SK-N-SH (cell line): ENCODE measurements at regions not wholly inside any gene's neighbourhood (a gene's known extent, or its start where the extent isn't known, plus 50 kb on each side); places are given as distances from the start of the nearest gene placed in this dataset.

Experiments used
- CTCF ChIA-PET: fragments of 300-600, 350-600 bp; formaldehyde crosslinking; extraction: SDS; loops from one replicate; lab custom pipeline; 2021; lab: Yijun Ruan, JAX
- POLR2A ChIA-PET: fragments of 350-600 bp; sonication (Branson Sonifier 250); formaldehyde crosslinking; extraction: SDS; loops from one replicate; lab custom pipeline; 2020; ENCODE audit warnings: antibody characterized with exemption, inconsistent platforms; lab: Yijun Ruan, JAX
- DNase-seq: peaks from one replicate; pipeline ENCODE4 v3.0.0; 2012
- H2AFZ ChIP-seq: fragments of 200-600 bp; sonication (generic); 2 replicates; pipeline ENCODE4 v1.8.1; 2016; ENCODE audit warnings: antibody characterized with exemption, mild to moderate bottlenecking, low read depth
- H3F3A ChIP-seq: fragments of 200-600 bp; sonication (generic); replicated peaks from 2 replicates; pipeline ENCODE3; 2016; ENCODE audit warnings: antibody characterized with exemption, mild to moderate bottlenecking; ENCODE audit not compliant: insufficient read depth
- H3K27ac ChIP-seq, 2 experiments: fragments of 200-500 bp in 1 of 2; fragments of 200-600 bp in 1 of 2; sonication (Bioruptor generic) in 1 of 2; sonication (generic), shearing (Covaris generic) in 1 of 2; 2 replicates each; pipeline versions ENCODE4 v1.5.1 to v1.6.1; 2014 to 2016; ENCODE audit warnings: low read depth in 2 of 2, inconsistent platforms in 1 of 2, low read length in 1 of 2, mild to moderate bottlenecking in 1 of 2, mixed read lengths in 1 of 2
- H3K27me3 ChIP-seq: fragments of 200-600 bp; sonication (generic), shearing (Covaris generic); 2 replicates; pipeline ENCODE4 v1.6.1; 2016; ENCODE audit warnings: mixed run types; ENCODE audit not compliant: insufficient read depth
- H3K36me3 ChIP-seq, 2 experiments: fragments of 200-500 bp in 1 of 2; fragments of 200-600 bp in 1 of 2; sonication (Bioruptor generic) in 1 of 2; sonication (generic) in 1 of 2; replicated peaks in 1 of 2; 2 replicates each; pipeline versions ENCODE3 to v1.5.1; 2014 to 2016; ENCODE audit warnings: low read length in 1 of 2, mild to moderate bottlenecking in 1 of 2; ENCODE audit not compliant: insufficient read depth in 2 of 2, control insufficient read depth in 1 of 2
- H3K4me1 ChIP-seq, 2 experiments: fragments of 200-500 bp in 1 of 2; fragments of 200-600 bp in 1 of 2; sonication (Bioruptor generic) in 1 of 2; sonication (generic), shearing (Covaris generic) in 1 of 2; 2 replicates each; pipeline versions ENCODE4 v1.5.1 to v1.6.1; 2014 to 2016; ENCODE audit warnings: low read depth in 1 of 2, low read length in 1 of 2, mixed run types in 1 of 2; ENCODE audit not compliant: insufficient read depth in 2 of 2, control insufficient read depth in 1 of 2
- H3K4me2 ChIP-seq: fragments of 200-600 bp; sonication (generic), shearing (Covaris generic); 2 replicates; pipeline ENCODE4 v1.6.1; 2017; ENCODE audit warnings: mixed run types
- H3K4me3 ChIP-seq, 2 experiments: fragments of 200-500 bp in 1 of 2; fragments of 200-600 bp in 1 of 2; sonication (Bioruptor generic) in 1 of 2; sonication (generic), shearing (Covaris generic) in 1 of 2; 2 replicates each; pipeline versions ENCODE4 v1.5.1 to v1.8.1; 2014 to 2016; ENCODE audit warnings: low read depth in 2 of 2, inconsistent platforms in 1 of 2, low read length in 1 of 2, mild to moderate bottlenecking in 1 of 2, mixed read lengths in 1 of 2, moderate library complexity in 1 of 2
- H3K79me2 ChIP-seq: fragments of 200-600 bp; sonication (generic); 2 replicates; pipeline ENCODE4 v1.8.1; 2017; ENCODE audit warnings: mild to moderate bottlenecking; ENCODE audit not compliant: insufficient read depth
- H3K9ac ChIP-seq: fragments of 200-600 bp; sonication (generic); 2 replicates; pipeline ENCODE4 v1.6.1; 2017; ENCODE audit warnings: mixed run types
- H3K9me2 ChIP-seq: fragments of 200-600 bp; sonication (generic); 2 replicates; pipeline ENCODE4 v1.6.1; 2017; ENCODE audit warnings: mixed run types
- H3K9me3 ChIP-seq: fragments of 200-600 bp; sonication (generic); 2 replicates; pipeline ENCODE4 v1.6.1; 2017; ENCODE audit warnings: mixed run types, mild to moderate bottlenecking, moderate library complexity
- H4K20me1 ChIP-seq: fragments of 200-600 bp; sonication (generic); 2 replicates; pipeline ENCODE4 v1.6.1; 2017; ENCODE audit warnings: mild to moderate bottlenecking, mixed run types; ENCODE audit not compliant: insufficient read depth
- CTCF ChIP-seq: fragments of 200-600 bp; sonication (generic); IDR thresholded peaks from 2 replicates; pipeline ENCODE4 v1.6.1; 2017; ENCODE audit warnings: antibody characterized with exemption, mild to moderate bottlenecking, moderate library complexity
- EP300 ChIP-seq, 2 experiments: IDR thresholded peaks; 2 replicates each; pipeline versions ENCODE4 v1.4.0 to v1.6.1; 2012; ENCODE audit warnings: borderline replicate concordance in 1 of 2, low read depth in 1 of 2, low read length in 1 of 2
- FOXJ3 ChIP-seq: sonication (generic); formaldehyde crosslinking; IDR thresholded peaks from 2 replicates; pipeline ENCODE4 v1.5.1; 2020; ENCODE audit warnings: mild to moderate bottlenecking, missing genetic modification reagents
- GABPA ChIP-seq: IDR thresholded peaks from 2 replicates; pipeline ENCODE4 v1.4.0; 2012; ENCODE audit warnings: low read depth, mild to moderate bottlenecking
- JUND ChIP-seq: IDR thresholded peaks from 2 replicates; pipeline ENCODE4 v1.4.0; 2012
- MAX ChIP-seq: IDR thresholded peaks from 2 replicates; pipeline ENCODE4 v1.4.0; 2012; ENCODE audit warnings: low read depth
- MXI1 ChIP-seq: IDR thresholded peaks from 2 replicates; pipeline ENCODE4 v1.6.1; 2012; ENCODE audit warnings: mild to moderate bottlenecking, low read depth, low read length, improper control_type of control experiment
- NFIC ChIP-seq: IDR thresholded peaks from 2 replicates; pipeline ENCODE4 v1.4.0; 2012; ENCODE audit warnings: borderline replicate concordance
- NRF1 ChIP-seq: IDR thresholded peaks from 2 replicates; pipeline ENCODE4 v1.6.1; 2012; ENCODE audit warnings: low read depth, mild to moderate bottlenecking, low read length
- RAD21 ChIP-seq: IDR thresholded peaks from 2 replicates; pipeline ENCODE4 v1.6.1; 2012; ENCODE audit warnings: mild to moderate bottlenecking, low read length
- RCOR1 ChIP-seq: fragments of 150-350 bp; IDR thresholded peaks from 2 replicates; pipeline ENCODE4 v1.6.1; 2017; ENCODE audit warnings: antibody characterized with exemption, low read length
- RXRA ChIP-seq: IDR thresholded peaks from 2 replicates; pipeline ENCODE4 v1.4.0; 2012; ENCODE audit warnings: low read depth, mild to moderate bottlenecking, borderline replicate concordance
- TAF1 ChIP-seq: IDR thresholded peaks from 2 replicates; pipeline ENCODE4 v1.6.1; 2012; ENCODE audit warnings: low read depth, mild to moderate bottlenecking, low read length, moderate library complexity, borderline replicate concordance
- TCF12 ChIP-seq: IDR thresholded peaks from 2 replicates; pipeline ENCODE4 v1.4.0; 2012
- USF2 ChIP-seq: fragments of 150-350 bp; IDR thresholded peaks from 2 replicates; pipeline ENCODE4 v1.6.1; 2017; ENCODE audit warnings: antibody characterized with exemption, low read length, low read depth, borderline replicate concordance
- YY1 ChIP-seq: IDR thresholded peaks from 2 replicates; pipeline ENCODE4 v1.4.0; 2012; ENCODE audit warnings: low read depth, mild to moderate bottlenecking
- WGBS: methylation state at CpG from one replicate; pipeline ENCODE4 v1.1.6; 2017; ENCODE audit warnings: low lambda C conversion rate; 5-methylcytosine and 5-hydroxymethylcytosine counted together
- TF ChIP-seq, protein P1 (sequence below): IDR thresholded peaks from 2 replicates; pipeline ENCODE4 v1.4.0; 2012; ENCODE audit warnings: low read depth, borderline replicate concordance
- TF ChIP-seq, protein P2 (sequence below): IDR thresholded peaks from 2 replicates; pipeline ENCODE4; 2012
- TF ChIP-seq, protein P3 (sequence below): IDR thresholded peaks from 2 replicates; pipeline ENCODE4 v1.4.0; 2012; ENCODE audit warnings: low read depth, borderline replicate concordance

DNA sequence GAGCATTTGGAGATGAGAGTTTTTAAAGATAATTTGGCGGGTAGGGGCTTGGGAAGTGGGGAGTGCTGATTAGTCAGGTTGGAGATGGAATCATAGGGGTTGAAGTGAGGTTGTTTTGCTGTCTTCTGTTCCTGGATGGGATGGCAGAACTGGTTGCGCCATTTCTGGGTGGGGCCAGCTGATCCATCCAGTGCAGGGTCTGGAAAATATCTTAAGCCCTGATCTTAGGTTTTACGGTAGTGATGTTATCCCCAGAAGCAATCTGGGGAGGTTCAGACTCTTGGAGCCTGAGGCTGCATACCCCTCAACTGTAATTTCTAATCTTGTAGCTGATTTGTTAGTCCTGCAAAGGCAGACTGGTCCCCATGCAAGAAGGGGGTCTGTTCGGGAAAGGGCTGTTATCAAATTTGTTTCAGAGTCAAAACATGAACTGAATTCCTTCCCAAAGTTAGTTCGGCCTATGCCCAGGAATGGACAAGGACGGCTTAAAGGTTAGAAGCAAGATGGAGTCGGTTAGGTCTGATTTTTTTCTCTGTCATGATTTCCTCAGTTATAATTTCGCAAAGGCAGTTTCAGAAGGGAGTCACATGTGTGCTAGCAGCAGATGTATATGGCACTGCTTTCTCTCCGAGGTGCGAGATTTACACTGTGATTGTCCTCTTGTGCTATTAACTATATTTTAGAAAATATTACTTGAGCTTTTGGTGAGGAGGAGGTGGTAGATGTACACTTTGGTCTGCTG, 540.4 kb downstream of the EDEM1 start:
- Histone ChIP-seq H3K9me2 (no peaks in the 10 kb centered on the region), H3K4me1 (no peaks in the 10 kb centered on the region), H4K20me1 (no peaks in the 10 kb centered on the region), H3K79me2 (no peaks in the 10 kb centered on the region), H3K9ac (no peak overlapping the region), H3K9me3 (no peaks in the 10 kb centered on the region), H3K27me3 (no peaks in the 10 kb centered on the region), H3F3A (no peaks in the 10 kb centered on the region), H3K4me3 (no peak overlapping the region), H3K27ac (no peak overlapping the region), H3K36me3 (no peaks in the 10 kb centered on the region), H2AFZ (no peak overlapping the region), H3K4me2 (no peak overlapping the region)
- 5% methylated on average over 10 of the region's 10 CpGs for WGBS
- CTCF ChIA-PET: no interaction called here
- no peak for DNase-seq
- POLR2A ChIA-PET: no interaction called here
- TF ChIP-seq USF2 (no peak), FOXJ3 (CRISPR knock-in tag) (no peak), EP300 (IDR thresholded peaks at IDR 0.05; ENCODE audit: borderline replicate concordance in 1 of 2, low read depth in 1 of 2, low read length in 1 of 2) (no peak), RXRA (no peak), NRF1 (no peak), CTCF (no peak), RCOR1 (no peak), YY1 (no peak), TCF12 (no peak), RAD21 (no peak), TAF1 (no peak), JUND (no peak), MXI1 (no peak), MAX (no peak), GABPA (no peak), NFIC (no peak)
- TF ChIP-seq, protein P1, sequence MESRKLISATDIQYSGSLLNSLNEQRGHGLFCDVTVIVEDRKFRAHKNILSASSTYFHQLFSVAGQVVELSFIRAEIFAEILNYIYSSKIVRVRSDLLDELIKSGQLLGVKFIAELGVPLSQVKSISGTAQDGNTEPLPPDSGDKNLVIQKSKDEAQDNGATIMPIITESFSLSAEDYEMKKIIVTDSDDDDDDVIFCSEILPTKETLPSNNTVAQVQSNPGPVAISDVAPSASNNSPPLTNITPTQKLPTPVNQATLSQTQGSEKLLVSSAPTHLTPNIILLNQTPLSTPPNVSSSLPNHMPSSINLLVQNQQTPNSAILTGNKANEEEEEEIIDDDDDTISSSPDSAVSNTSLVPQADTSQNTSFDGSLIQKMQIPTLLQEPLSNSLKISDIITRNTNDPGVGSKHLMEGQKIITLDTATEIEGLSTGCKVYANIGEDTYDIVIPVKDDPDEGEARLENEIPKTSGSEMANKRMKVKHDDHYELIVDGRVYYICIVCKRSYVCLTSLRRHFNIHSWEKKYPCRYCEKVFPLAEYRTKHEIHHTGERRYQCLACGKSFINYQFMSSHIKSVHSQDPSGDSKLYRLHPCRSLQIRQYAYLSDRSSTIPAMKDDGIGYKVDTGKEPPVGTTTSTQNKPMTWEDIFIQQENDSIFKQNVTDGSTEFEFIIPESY: no peak
- TF ChIP-seq, protein P2, sequence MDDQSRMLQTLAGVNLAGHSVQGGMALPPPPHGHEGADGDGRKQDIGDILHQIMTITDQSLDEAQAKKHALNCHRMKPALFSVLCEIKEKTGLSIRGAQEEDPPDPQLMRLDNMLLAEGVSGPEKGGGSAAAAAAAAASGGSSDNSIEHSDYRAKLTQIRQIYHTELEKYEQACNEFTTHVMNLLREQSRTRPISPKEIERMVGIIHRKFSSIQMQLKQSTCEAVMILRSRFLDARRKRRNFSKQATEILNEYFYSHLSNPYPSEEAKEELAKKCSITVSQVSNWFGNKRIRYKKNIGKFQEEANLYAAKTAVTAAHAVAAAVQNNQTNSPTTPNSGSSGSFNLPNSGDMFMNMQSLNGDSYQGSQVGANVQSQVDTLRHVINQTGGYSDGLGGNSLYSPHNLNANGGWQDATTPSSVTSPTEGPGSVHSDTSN: no peak
- TF ChIP-seq, protein P3, sequence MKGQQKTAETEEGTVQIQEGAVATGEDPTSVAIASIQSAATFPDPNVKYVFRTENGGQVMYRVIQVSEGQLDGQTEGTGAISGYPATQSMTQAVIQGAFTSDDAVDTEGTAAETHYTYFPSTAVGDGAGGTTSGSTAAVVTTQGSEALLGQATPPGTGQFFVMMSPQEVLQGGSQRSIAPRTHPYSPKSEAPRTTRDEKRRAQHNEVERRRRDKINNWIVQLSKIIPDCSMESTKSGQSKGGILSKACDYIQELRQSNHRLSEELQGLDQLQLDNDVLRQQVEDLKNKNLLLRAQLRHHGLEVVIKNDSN: no peak
